ENCODE measurements at regions not wholly inside any gene's neighbourhood (a gene's known extent, or its start where the extent isn't known, plus 50 kb on each side); places are given as distances from the start of the nearest gene placed in this dataset.
"Not testable (repeated sequence)": the region's sequence is repeated elsewhere in the genome, so short reads cannot be mapped to it uniquely, and the experiment has no call there.

GRCh38 chr1:148385371-148386030, 97.6 kb downstream of the PPIAL4G start:
- DNase-seq: no peak

- DNase-seq: no peak
Observed at GRCh38 chr1:148383966-148384365, 99.1 kb downstream of the PPIAL4G start.

- no peak for DNase-seq
Observed at GRCh38 chr1:148379697-148380096, 103.4 kb downstream of the PPIAL4G start.

GRCh38 chr1:148379170-148379500, 104.0 kb downstream of the PPIAL4G start:
- no peak for DNase-seq

GRCh38 chr1:148377992-148378391, 105.1 kb downstream of the PPIAL4G start:
- not testable (repeated sequence) for DNase-seq

- DNase-seq: not testable (repeated sequence)
Observed at GRCh38 chr1:148377045-148377444, 106.1 kb downstream of the PPIAL4G start.

GRCh38 chr1:148374101-148374500, 109.0 kb downstream of the PPIAL4G start:
- no peak for DNase-seq

GRCh38 chr1:148373192-148373925, 109.7 kb downstream of the PPIAL4G start:
- DNase-seq: no peak

GRCh38 chr1:148372731-148373130, 110.4 kb downstream of the PPIAL4G start:
- DNase-seq: no peak

GRCh38 chr1:148372051-148372726, 110.9 kb downstream of the PPIAL4G start:
- not testable (repeated sequence) for DNase-seq

GRCh38 chr1:148371551-148371994, 111.5 kb downstream of the PPIAL4G start:
- DNase-seq: not testable (repeated sequence)

- not testable (repeated sequence) for DNase-seq
Observed at GRCh38 chr1:148370661-148371060, 112.4 kb downstream of the PPIAL4G start.

- no peak for DNase-seq
Observed at GRCh38 chr1:148367596-148367995, 115.5 kb downstream of the PPIAL4G start.

GRCh38 chr1:148366136-148366753, 116.9 kb downstream of the PPIAL4G start:
- not testable (repeated sequence) for DNase-seq

GRCh38 chr1:148365151-148365550, 118.0 kb downstream of the PPIAL4G start:
- not testable (repeated sequence) for DNase-seq

- DNase-seq: not testable (repeated sequence)
Observed at GRCh38 chr1:148363979-148364378, 119.1 kb downstream of the PPIAL4G start.

GRCh38 chr1:148363439-148363810, 119.7 kb downstream of the PPIAL4G start:
- DNase-seq: no peak

GRCh38 chr1:148362626-148363438, 120.3 kb downstream of the PPIAL4G start:
- DNase-seq: no peak

- DNase-seq: no peak
Observed at GRCh38 chr1:148362216-148362611, 120.9 kb downstream of the PPIAL4G start.

GRCh38 chr1:148361427-148362215, 121.5 kb downstream of the PPIAL4G start:
- DNase-seq: not testable (repeated sequence)

GRCh38 chr1:148357037-148357436, 126.1 kb downstream of the PPIAL4G start:
- no peak for DNase-seq

- DNase-seq: no peak
Observed at GRCh38 chr1:148355976-148356375, 127.1 kb downstream of the PPIAL4G start.

Measured in DMS 273 treated with DMSO at 0.1 percent for 48 hours (cell line).